Progenitor cell of endocrine pancreas (in vitro differentiated cells): ENCODE measurements at regions not wholly inside any gene's neighbourhood (a gene's known extent, or its start where the extent isn't known, plus 50 kb on each side); places are given as distances from the start of the nearest gene placed in this dataset.

ENCODE experiments used
- DNase-seq: peaks from one replicate; pipeline ENCODE4 v3.0.0; 2021; ENCODE audit warnings: low spot score; ENCODE audit not compliant: unreplicated experiment
- H3K27ac Mint-ChIP-seq: 2 replicates; pipeline ENCODE4 v1.8.0; 2021; ENCODE audit warnings: mild to moderate bottlenecking, moderate library complexity, mixed read lengths
- H3K27me3 Mint-ChIP-seq: 2 replicates; pipeline ENCODE4 v1.8.0; 2021; ENCODE audit warnings: mixed read lengths
- H3K36me3 Mint-ChIP-seq: 2 replicates; pipeline ENCODE4 v1.8.0; 2022; ENCODE audit warnings: mixed read lengths; ENCODE audit not compliant: insufficient read depth
- H3K4me1 Mint-ChIP-seq: 2 replicates; pipeline ENCODE4 v1.8.0; 2021; ENCODE audit warnings: low read depth, mixed read lengths
- H3K4me3 Mint-ChIP-seq: 2 replicates; pipeline ENCODE4 v1.8.0; 2021; ENCODE audit warnings: low read depth, mild to moderate bottlenecking, moderate library complexity, mixed read lengths
- H3K9me3 Mint-ChIP-seq: 2 replicates; pipeline ENCODE4 v1.8.0; 2021; ENCODE audit warnings: low read depth, mixed read lengths
- CTCF ChIP-seq: fragments of 200-600 bp; sonication (generic); IDR thresholded peaks from one replicate; pipeline ENCODE4 v1.5.0; 2021; ENCODE audit warnings: antibody characterized with exemption, mild to moderate bottlenecking; ENCODE audit not compliant: unreplicated experiment

DNA sequence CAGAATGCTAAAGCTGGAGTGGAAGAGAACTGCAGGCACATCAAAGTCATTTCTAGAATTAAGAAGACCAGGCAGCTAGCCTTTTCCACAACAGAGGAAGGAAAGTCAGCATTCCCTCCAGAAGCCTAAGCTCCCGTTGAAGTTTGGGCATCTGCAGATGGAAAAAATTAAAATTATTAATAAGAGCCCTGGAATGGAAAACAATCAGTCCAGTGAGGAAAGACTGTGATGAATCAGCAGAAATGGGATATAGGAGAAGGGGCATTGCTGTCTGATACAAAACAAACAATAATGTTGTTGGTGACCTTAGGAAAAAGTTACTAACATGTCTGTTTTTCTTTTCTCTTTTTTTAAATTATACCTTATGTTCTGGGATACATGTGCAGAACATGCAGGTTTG lies 450.7 kb upstream of the SLC14A2 start:
- Mint-ChIP-seq H3K4me3 (no peak overlapping the region), H3K4me1 (peaks cover 3% of the 10 kb centered on the region), H3K9me3 (no peaks in the 10 kb centered on the region), H3K36me3 (no peaks in the 10 kb centered on the region), H3K27ac (no peak overlapping the region), H3K27me3 (peaks cover 11% of the 10 kb centered on the region)
- no peak for DNase-seq
- TF ChIP-seq CTCF: no peak

DNA sequence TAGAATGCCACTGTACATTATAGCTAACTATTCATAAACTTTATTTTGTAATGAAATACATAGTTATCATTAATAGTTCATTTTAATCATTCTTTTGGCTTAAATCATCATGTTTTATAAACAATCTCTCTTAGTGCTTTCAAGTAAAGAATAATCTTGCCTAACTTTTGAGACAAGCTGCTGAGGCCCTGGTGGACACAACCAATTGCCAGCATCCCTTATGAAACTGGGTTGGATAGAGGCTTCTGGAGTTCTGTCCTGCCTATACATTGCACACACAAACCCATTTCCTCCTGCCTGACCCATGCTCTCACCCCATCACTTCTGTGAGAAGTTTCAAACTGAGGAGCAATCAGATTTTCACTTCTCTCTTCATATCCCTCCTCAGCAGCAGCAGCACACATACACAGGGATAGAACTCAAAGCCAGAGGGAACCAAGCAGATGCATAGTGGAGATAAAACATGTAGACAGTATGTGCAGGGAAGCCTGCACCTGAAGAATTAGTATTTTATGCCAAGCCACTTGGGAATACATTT lies 450.0 kb upstream of the SLC14A2 start:
- Mint-ChIP-seq H3K36me3 (no peaks in the 10 kb centered on the region), H3K27ac (no peak overlapping the region), H3K27me3 (peaks cover 15% of the 10 kb centered on the region), H3K4me1 (peaks cover 3% of the 10 kb centered on the region), H3K4me3 (no peak overlapping the region), H3K9me3 (no peaks in the 10 kb centered on the region)
- DNase-seq: no peak
- no peak for TF ChIP-seq CTCF

DNA sequence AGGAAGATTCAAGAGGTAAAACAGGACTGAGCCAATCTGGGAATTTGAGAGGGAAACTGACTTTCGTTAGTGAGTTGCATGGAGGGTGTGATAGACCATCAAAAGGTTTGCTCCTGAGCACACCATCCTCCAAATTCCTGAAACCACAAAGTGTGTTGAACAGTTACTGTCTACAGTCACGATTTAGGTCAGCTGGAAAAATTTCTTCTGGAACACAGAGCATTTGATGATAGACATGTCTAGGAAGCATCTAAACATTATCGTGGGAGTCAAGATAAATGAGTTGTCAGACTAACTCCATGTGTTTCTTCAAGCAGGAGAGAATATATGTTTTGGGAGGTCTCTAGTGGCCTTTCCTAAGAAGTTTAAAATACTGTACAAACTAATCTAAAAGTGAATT lies 449.4 kb upstream of the SLC14A2 start:
- Mint-ChIP-seq H3K4me1 (peaks cover 3% of the 10 kb centered on the region), H3K27ac (no peak overlapping the region), H3K4me3 (no peak overlapping the region), H3K9me3 (no peaks in the 10 kb centered on the region), H3K36me3 (no peaks in the 10 kb centered on the region), H3K27me3 (peaks cover 15% of the 10 kb centered on the region)
- no peak for TF ChIP-seq CTCF
- no peak for DNase-seq

DNA sequence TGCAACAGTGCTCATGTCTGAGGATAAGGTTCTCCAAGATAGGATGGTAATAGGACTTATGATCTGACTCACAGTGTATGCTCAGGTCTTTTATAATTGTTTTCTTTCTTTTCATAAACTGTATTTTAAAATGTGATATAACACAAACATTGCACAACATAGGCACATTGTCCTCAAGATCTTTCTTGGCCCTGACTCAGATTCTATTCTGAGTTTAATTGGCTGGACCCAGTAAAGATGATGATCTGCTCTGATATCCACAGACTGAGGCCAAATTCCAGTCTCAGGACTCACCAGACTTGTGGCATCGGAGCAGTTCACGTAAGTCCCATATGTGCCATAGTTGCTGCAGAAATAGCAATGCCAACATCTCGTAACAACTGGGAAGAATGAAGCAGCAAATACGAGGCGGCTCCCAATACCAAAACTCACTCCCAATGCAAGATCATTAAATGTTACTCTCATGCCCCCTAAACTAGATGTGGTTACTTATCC lies 448.9 kb upstream of the SLC14A2 start:
- Mint-ChIP-seq H3K27me3 (peaks cover 15% of the 10 kb centered on the region), H3K4me1 (peaks cover 3% of the 10 kb centered on the region), H3K9me3 (no peaks in the 10 kb centered on the region), H3K4me3 (no peak overlapping the region), H3K36me3 (no peaks in the 10 kb centered on the region), H3K27ac (no peak overlapping the region)
- no peak for DNase-seq
- TF ChIP-seq CTCF: no peak

- no peaks in the 10 kb centered on the region for H3K9me3 Mint-ChIP-seq
- no peak for TF ChIP-seq CTCF
- peaks cover 13% of the 10 kb centered on the region for H3K27me3 Mint-ChIP-seq
- H3K36me3 Mint-ChIP-seq: no peaks in the 10 kb centered on the region
- DNase-seq: no peak
- no peak overlapping the region for H3K4me3 Mint-ChIP-seq
- H3K27ac Mint-ChIP-seq: no peak overlapping the region
- H3K4me1 Mint-ChIP-seq: peaks cover 3% of the 10 kb centered on the region
These were observed 448.3 kb upstream of the SLC14A2 start for GRCh38 chr18:45166836-45167551.
